Heart left ventricle (tissue), 13 donors: ENCODE measurements at regions not wholly inside any gene's neighbourhood (a gene's known extent, or its start where the extent isn't known, plus 50 kb on each side); places are given as distances from the start of the nearest gene placed in this dataset.

ENCODE experiments used
- CTCF ChIP-seq, 12 donors: fragments of 200-600 bp; sonication (generic) in 4 of 12; IDR thresholded peaks; one replicate each; pipeline versions ENCODE4 v1.5.0 to v1.8.0; 2018 to 2022; ENCODE audit warnings: antibody characterized with exemption in 12 of 12, mild to moderate bottlenecking in 5 of 12
- POLR2A ChIP-seq, 2 donors: fragments of 450-650 bp; IDR thresholded peaks; one replicate each; pipeline ENCODE4 v1.6.1; 2017; ENCODE audit warnings: antibody characterized with exemption in 2 of 2, mild to moderate bottlenecking in 2 of 2, moderate library complexity in 2 of 2
- donor health status: ischemic (EF 13 %, LVEDD 7.1; RV severe dilation, severe dysfunction).
- donor health status: DM: no; HTN: yes; CAD: no.
- donor health status: DM: no; HTN: no; CAD: no.
- donor health status: ischemic (EF 25% LVEDD 6.9; RV normal size, moderate dysfunction).
- donor health status: ischemic (EF 25% LVEDD 5.7; RV mildly dilated, moderate dysfunction).
- donor health status: ischemic (EF 35%, LVEDD 5.7; RV mildly dilated, moderate dysfunction).
- donor health status: nonischemic (EF 11% LVEDD 7.7; RV severe dilation, severe dysfunction).
- donor health status: DM: yes; HTN: yes; CAD: no.
- donor health status: PGD.
- donor health status: ischemic (EF 29% LVEDD 5.4; RV normal size, mild dysfunction).
- donor health status: nonischemic (EF 23%, LVEDD 6.1; RV moderate dilation, normal function).

GRCh38 chr15:35775471-35775870 is 229.5 kb upstream of the DPH6 start:
- TF ChIP-seq CTCF (IDR thresholded peaks at IDR 0.05) = no peak
- no peak for TF ChIP-seq POLR2A (IDR thresholded peaks at IDR 0.05)
